Stimulated activated CD4-positive, alpha-beta T cell treated with anti-CD3 and anti-CD28 coated beads, Interleukin-15, amount 100 ng/mL, for 48 hours (primary cell): ENCODE measurements at regions not wholly inside any gene's neighbourhood (a gene's known extent, or its start where the extent isn't known, plus 50 kb on each side); places are given as distances from the start of the nearest gene placed in this dataset.

Source experiments
- DNase-seq, 2 donors: peaks; one replicate each; pipeline ENCODE4 v3.0.0-alpha.2; 2020; ENCODE audit warnings: low read depth in 2 of 2

- DNase-seq = no peak
Measured at GRCh38 chr19:28977826-28978225, 235.1 kb downstream of the UQCRFS1 start.

- no peak for DNase-seq
Measured at GRCh38 chr19:28972058-28972852, 240.7 kb downstream of the UQCRFS1 start.

GRCh38 chr19:28971513-28971912 lies 241.4 kb downstream of the UQCRFS1 start:
- no peak for DNase-seq

- no peak for DNase-seq
Measured at GRCh38 chr19:28971049-28971448, 241.9 kb downstream of the UQCRFS1 start.

- no peak for DNase-seq
Measured at GRCh38 chr19:28968721-28969120, 244.2 kb downstream of the UQCRFS1 start.

- DNase-seq = no peak
Measured at GRCh38 chr19:28966737-28967399, 246.1 kb downstream of the UQCRFS1 start.

- no peak for DNase-seq
Measured at GRCh38 chr19:28964500-28964899, 248.5 kb downstream of the UQCRFS1 start.

- no peak for DNase-seq
Measured at GRCh38 chr19:28963486-28964250, 249.3 kb downstream of the UQCRFS1 start.

- no peak for DNase-seq
Measured at GRCh38 chr19:28961772-28962500, 251.0 kb downstream of the UQCRFS1 start.

- DNase-seq = no peak
Measured at GRCh38 chr19:28960986-28961705, 251.8 kb downstream of the UQCRFS1 start.

GRCh38 chr19:28960586-28960985 lies 252.4 kb downstream of the UQCRFS1 start:
- DNase-seq = no peak

- no peak for DNase-seq
Measured at GRCh38 chr19:28956961-28957360, 256.0 kb downstream of the UQCRFS1 start.

GRCh38 chr19:28956421-28956820 lies 256.5 kb downstream of the UQCRFS1 start:
- no peak for DNase-seq

GRCh38 chr19:28949535-28949934 lies 263.4 kb downstream of the UQCRFS1 start:
- DNase-seq = no peak

GRCh38 chr19:28949027-28949426 lies 263.9 kb downstream of the UQCRFS1 start:
- DNase-seq = no peak

- DNase-seq = no peak
Measured at GRCh38 chr19:28948566-28948965, 264.4 kb downstream of the UQCRFS1 start.

GRCh38 chr19:28948026-28948425 lies 264.9 kb downstream of the UQCRFS1 start:
- DNase-seq = no peak

- DNase-seq = no peak
Measured at GRCh38 chr19:28943651-28944050, 269.3 kb downstream of the UQCRFS1 start.

GRCh38 chr19:28941833-28942232 lies 271.1 kb downstream of the UQCRFS1 start:
- no peak for DNase-seq

GRCh38 chr19:28940751-28941500 lies 272.0 kb downstream of the UQCRFS1 start:
- no peak for DNase-seq
